Stimulated activated CD4-positive, alpha-beta T cell treated with anti-CD3 and anti-CD28 coated beads, Interleukin-4, amount 100 ng/mL, for 24 hours (primary cell): ENCODE measurements at regions not wholly inside any gene's neighbourhood (a gene's known extent, or its start where the extent isn't known, plus 50 kb on each side); places are given as distances from the start of the nearest gene placed in this dataset.
"Not testable (repeated sequence)": the region's sequence is repeated elsewhere in the genome, so short reads cannot be mapped to it uniquely, and the experiment has no call there.

Experiments used
- DNase-seq: peaks from one replicate; pipeline ENCODE4 v3.0.0-alpha.2; 2020

- DNase-seq: no peak
Measured at GRCh38 chr5:40210694-40211093, 469.0 kb upstream of the PTGER4 start.

- peak; percentile 13 for DNase-seq
Measured at GRCh38 chr5:40206030-40206429, 473.7 kb upstream of the PTGER4 start.

GRCh38 chr5:40204144-40204543 is 475.6 kb upstream of the PTGER4 start:
- no peak for DNase-seq

GRCh38 chr5:40202814-40203440 is 476.8 kb upstream of the PTGER4 start:
- DNase-seq: no peak

- no peak for DNase-seq
Measured at GRCh38 chr5:40198736-40199135, 481.0 kb upstream of the PTGER4 start.

GRCh38 chr5:40195574-40195973 is 484.1 kb upstream of the PTGER4 start:
- not testable (repeated sequence) for DNase-seq

GRCh38 chr5:40191150-40191549 is 488.6 kb upstream of the PTGER4 start:
- no peak for DNase-seq

GRCh38 chr5:40172721-40173120 is 507.0 kb upstream of the PTGER4 start:
- no peak for DNase-seq

- DNase-seq: no peak
Measured at GRCh38 chr5:40171971-40172370, 507.7 kb upstream of the PTGER4 start.

- DNase-seq: no peak
Measured at GRCh38 chr5:40167283-40167682, 512.4 kb upstream of the PTGER4 start.

- no peak for DNase-seq
Measured at GRCh38 chr5:40166802-40167201, 512.9 kb upstream of the PTGER4 start.

GRCh38 chr5:40165789-40166728 is 513.7 kb upstream of the PTGER4 start:
- DNase-seq: peak; percentile 11

GRCh38 chr5:40165106-40165788 is 514.5 kb upstream of the PTGER4 start:
- no peak for DNase-seq

GRCh38 chr5:40160435-40160834 is 519.3 kb upstream of the PTGER4 start:
- DNase-seq: no peak

GRCh38 chr5:40154194-40154593 is 525.5 kb upstream of the PTGER4 start:
- DNase-seq: no peak

- no peak for DNase-seq
Measured at GRCh38 chr5:40150896-40151295, 528.8 kb upstream of the PTGER4 start.

GRCh38 chr5:40141896-40142295 is 537.8 kb upstream of the PTGER4 start:
- no peak for DNase-seq

GRCh38 chr5:40141418-40141817 is 538.3 kb upstream of the PTGER4 start:
- no peak for DNase-seq

GRCh38 chr5:40137223-40137622 is 542.5 kb upstream of the PTGER4 start:
- no peak for DNase-seq

- no peak for DNase-seq
Measured at GRCh38 chr5:40134883-40135520, 544.7 kb upstream of the PTGER4 start.

- no peak for DNase-seq
Measured at GRCh38 chr5:40124367-40124766, 555.3 kb upstream of the PTGER4 start.

GRCh38 chr5:40121236-40121635 is 558.5 kb upstream of the PTGER4 start:
- no peak for DNase-seq

GRCh38 chr5:40112875-40113274 is 566.8 kb upstream of the PTGER4 start:
- DNase-seq: no peak
